ENCODE measurements at regions not wholly inside any gene's neighbourhood (a gene's known extent, or its start where the extent isn't known, plus 50 kb on each side); places are given as distances from the start of the nearest gene placed in this dataset.
A peak's percentile ranks its signal among the peaks of the same experiment; 100 is the strongest.

GRCh38 chr1:229716069-229716468 lies 90.0 kb downstream of the URB2 start:
- H3K14ac ChIP-seq (ENCODE audit: insufficient read length), result no peak overlapping the region
- no peaks in the 10 kb centered on the region for H3K23me2 ChIP-seq (ENCODE audit: low read depth, low read length)
- H3K79me2 ChIP-seq (ENCODE audit: control insufficient read depth in 1 of 2, insufficient read depth in 2 of 2, low read length in 2 of 2), result no peaks in the 10 kb centered on the region
- peak overlapping the region; percentile 9 to 20; a peak in 2 of 4 replicates for H3K4me2 ChIP-seq (ENCODE audit: insufficient read depth in 1 of 2, low read depth in 2 of 2, low read length in 2 of 2)
- peak; percentile 63 for FAIRE-seq
- H2BK20ac ChIP-seq (ENCODE audit: low read length), result no peak overlapping the region
- ChIA-PET POLR2A (ENCODE audit: partially characterized antibody) (interaction anchor here (0.6 to 1.0 kb wide), 3 partner anchors 14 to 316 kb away, joined by 3 read pairs; partner anchors contain the start of gene NUP133), CTCF (ENCODE audit: partially characterized antibody) (interaction anchor here (0.9 to 2.1 kb wide), 13 partner anchors 12 to 404 kb away, joined by 3 to 10 read pairs (median 3); no protein-coding TSS in a partner anchor)
- H3K56ac ChIP-seq (replicated peaks; ENCODE audit: insufficient read length, low read depth, low read length), result no peak overlapping the region
- H3K27me3 ChIP-seq (replicated peaks in 1 of 4; ENCODE audit: control insufficient read depth in 3 of 4, extremely low read depth in 1 of 4, insufficient read depth in 3 of 4, low read length in 3 of 4), result no peaks in the 10 kb centered on the region
- no peak overlapping the region for H2BK5ac ChIP-seq (ENCODE audit: low read depth, low read length)
- H3K9ac ChIP-seq (replicated peaks in 1 of 4; ENCODE audit: extremely low read depth in 1 of 4, low read depth in 3 of 4, low read length in 3 of 4), result no peak overlapping the region
- 0 out of 2 replicates have a peak overlapping the region, but pooled peaks have one; percentile 4 for H2BK12ac ChIP-seq (ENCODE audit: low read depth, low read length)
- peaks cover 0 to 10% (median 4%) of the 10 kb centered on the region in 4 experiments; a peak in 6 of 7 replicates for H3K4me1 ChIP-seq (replicated peaks in 1 of 4; ENCODE audit: control insufficient read depth in 3 of 4, insufficient read depth in 4 of 4, low read length in 3 of 4)
- no peak overlapping the region for H4K91ac ChIP-seq (replicated peaks; ENCODE audit: insufficient read length, low read length)
- no peak overlapping the region for H4K8ac ChIP-seq (ENCODE audit: extremely low read depth, insufficient read depth, low read length)
- no peaks in the 10 kb centered on the region for H3K36me3 ChIP-seq (ENCODE audit: control insufficient read depth in 2 of 4, insufficient read depth in 4 of 4, low read length in 3 of 4)
- H3K18ac ChIP-seq (ENCODE audit: extremely low read depth, low read length), result no peak overlapping the region
- no peaks in the 10 kb centered on the region for H3K79me1 ChIP-seq (ENCODE audit: low read depth, low read length)
- no peak overlapping the region for H4K5ac ChIP-seq (ENCODE audit: insufficient read length, low read depth, low read length)
- no peak overlapping the region for H3K27ac ChIP-seq (ENCODE audit: low read depth, low read length)
- H2AK5ac ChIP-seq (ENCODE audit: low read depth, low read length), result no peak overlapping the region
- no peak for DNase-seq (ENCODE audit: low read depth in 1 of 2, low spot score in 2 of 2)
- no peaks in the 10 kb centered on the region; a peak in 1 of 4 replicates for H3K9me3 ChIP-seq (ENCODE audit: insufficient read depth in 2 of 2, low read depth in 1 of 2, low read length in 1 of 2)
- no peak overlapping the region for H3K23ac ChIP-seq (ENCODE audit: insufficient read length)
- 37% methylated on average over 10 of the region's 10 CpGs; no CpG with 5 or more reads in 1 of the 2 experiments for WGBS, 2 experiments (ENCODE audit: extremely low coverage in 1 of 2, insufficient coverage in 1 of 2, insufficient read length in 1 of 2, insufficient replicate concordance in 2 of 2, low coverage in 1 of 2, low lambda C conversion rate in 2 of 2, missing lambda C conversion rate in 1 of 2)
- H2BK15ac ChIP-seq (ENCODE audit: low read length), result no peak overlapping the region; the same call in 1 of the 2 replicates
- H3K4me3 ChIP-seq (ENCODE audit: extremely low read depth in 1 of 4, insufficient read depth in 2 of 4, low read depth in 3 of 4, low read length in 4 of 4), result no peak overlapping the region; a peak in 2 of 8 replicates
- H3K4ac ChIP-seq (replicated peaks; ENCODE audit: insufficient read length, low read depth, low read length), result no peak overlapping the region
- H2AFZ ChIP-seq (ENCODE audit: low read length), result 0 out of 2 replicates have a peak overlapping the region, but pooled peaks have one; percentile 64
- H2BK120ac ChIP-seq (replicated peaks; ENCODE audit: low read depth, low read length), result no peak overlapping the region
- H4K20me1 ChIP-seq (replicated peaks in 1 of 2; ENCODE audit: control insufficient read depth in 1 of 2, insufficient read depth in 2 of 2, low read length in 2 of 2), result no peaks in the 10 kb centered on the region
- TF ChIP-seq KDM1A (IDR thresholded peaks at IDR 0.05; ENCODE audit: borderline replicate concordance, low read length) (no peak), SIN3A (conservative IDR thresholded peaks at IDR 0.05 in 1 of 2, IDR thresholded peaks at IDR 0.05 in 1 of 2; ENCODE audit: low read depth in 1 of 2, low read length in 2 of 2) (no peak), YY1 (IDR thresholded peaks at IDR 0.05; ENCODE audit: low read depth, low read length) (no peak), RXRA (IDR thresholded peaks at IDR 0.05; ENCODE audit: insufficient read depth, low read depth, low read length) (no peak), TAF1 (IDR thresholded peaks at IDR 0.05; ENCODE audit: low read depth, low read length) (peak; percentile 56; the same call in 1 of the 2 replicates), EP300 (IDR thresholded peaks at IDR 0.05; ENCODE audit: borderline replicate concordance in 1 of 2, low read depth in 2 of 2, low read length in 2 of 2) (no peak), HDAC6 (IDR thresholded peaks at IDR 0.05; ENCODE audit: low read depth, low read length) (no peak), CHD1 (IDR thresholded peaks at IDR 0.05; ENCODE audit: low read depth, low read length) (no peak), ASH2L (IDR thresholded peaks at IDR 0.05; ENCODE audit: low read length) (peak; percentile 23), CREB1 (IDR thresholded peaks at IDR 0.05) (no peak), SRF (IDR thresholded peaks at IDR 0.05; ENCODE audit: low read depth, low read length) (no peak), RAD21 (IDR thresholded peaks at IDR 0.05 in 1 of 2, conservative IDR thresholded peaks at IDR 0.05 in 1 of 2; ENCODE audit: low read depth in 2 of 2, low read length in 2 of 2) (peak in 1 of 2 experiments; percentile 7; a peak in 1 of 4 replicates), ZNF274 (IDR thresholded peaks at IDR 0.05; ENCODE audit: borderline replicate concordance, extremely low read depth, low read length) (no peak)
